NCI-H526 (cell line): ENCODE measurements at regions not wholly inside any gene's neighbourhood (a gene's known extent, or its start where the extent isn't known, plus 50 kb on each side); places are given as distances from the start of the nearest gene placed in this dataset.
"Not testable (repeated sequence)": the region's sequence is repeated elsewhere in the genome, so short reads cannot be mapped to it uniquely, and the experiment has no call there.

Experiments
- DNase-seq, 2 experiments: peaks; one replicate each; lab custom pipeline; 2025; lab: John Stamatoyannopoulos, UW

- no peak for DNase-seq
Observed at GRCh38 chr1:104309673-104310072, 560.0 kb downstream of the AMY1C start.

GRCh38 chr1:104315823-104316222 is 566.1 kb downstream of the AMY1C start:
- DNase-seq: no peak

DNA sequence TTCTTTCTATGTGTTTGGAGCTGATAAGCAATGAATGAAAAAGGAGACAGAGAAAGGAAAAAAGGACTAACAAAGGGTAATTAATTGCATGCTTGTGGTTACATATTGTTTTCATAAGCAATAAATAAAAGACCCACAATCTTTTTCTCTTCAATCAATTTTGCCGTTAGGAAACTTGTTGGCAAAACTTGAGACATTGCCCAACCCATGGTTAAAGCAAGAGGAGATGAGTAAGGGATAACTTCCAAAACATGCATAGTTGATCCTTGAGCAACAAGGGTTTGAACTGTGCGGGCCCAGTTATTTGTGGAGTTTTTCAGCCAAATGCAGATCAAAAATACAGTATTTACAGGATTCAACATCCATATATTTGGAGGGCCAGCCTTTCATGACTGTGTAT is 572.4 kb downstream of the AMY1C start:
- no peak for DNase-seq

DNA sequence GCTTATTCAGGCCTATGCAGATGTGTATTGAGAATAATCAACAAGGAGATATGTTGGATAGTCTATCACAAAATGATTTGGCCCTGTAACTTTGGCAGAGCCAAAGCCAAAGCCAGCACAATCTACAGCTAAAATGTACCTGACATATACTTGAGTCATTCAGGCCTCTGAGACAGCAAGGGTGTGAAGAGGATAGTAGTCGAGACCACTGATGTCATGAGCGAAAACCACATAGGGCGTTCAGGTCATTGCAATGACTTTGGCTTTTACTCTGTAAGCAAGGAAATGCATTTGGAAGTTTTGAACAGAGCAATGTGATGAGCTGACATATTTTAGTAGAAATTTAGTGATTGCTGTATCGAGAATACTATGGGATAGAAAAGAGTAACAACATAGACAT is 579.6 kb downstream of the AMY1C start:
- no peak for DNase-seq

GRCh38 chr1:104331763-104332162 is 582.1 kb downstream of the AMY1C start:
- no peak for DNase-seq

DNA sequence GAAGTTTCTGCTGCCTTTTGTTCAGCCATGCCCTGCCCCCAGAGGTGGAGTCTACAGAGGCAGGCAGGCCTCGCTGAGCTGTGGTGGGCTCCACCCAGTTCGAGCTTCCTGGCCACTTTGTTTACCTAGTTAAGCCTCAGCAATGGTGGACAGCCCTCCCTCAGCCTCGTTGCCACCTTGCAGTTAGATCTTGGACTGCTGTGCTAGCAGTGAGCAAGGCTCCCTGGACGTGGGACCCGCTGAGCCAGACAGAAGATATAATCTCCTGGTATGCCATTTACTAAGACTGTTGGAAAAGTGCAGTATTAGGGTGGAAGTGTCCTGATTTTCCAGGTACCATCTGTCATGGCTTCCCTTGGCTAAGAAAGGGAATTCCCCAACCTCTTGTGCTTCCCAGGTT is 588.2 kb downstream of the AMY1C start:
- not testable (repeated sequence) for DNase-seq

GRCh38 chr1:104341944-104342343 is 592.2 kb downstream of the AMY1C start:
- DNase-seq: no peak

GRCh38 chr1:104348277-104348676 is 598.6 kb downstream of the AMY1C start:
- no peak for DNase-seq

DNA sequence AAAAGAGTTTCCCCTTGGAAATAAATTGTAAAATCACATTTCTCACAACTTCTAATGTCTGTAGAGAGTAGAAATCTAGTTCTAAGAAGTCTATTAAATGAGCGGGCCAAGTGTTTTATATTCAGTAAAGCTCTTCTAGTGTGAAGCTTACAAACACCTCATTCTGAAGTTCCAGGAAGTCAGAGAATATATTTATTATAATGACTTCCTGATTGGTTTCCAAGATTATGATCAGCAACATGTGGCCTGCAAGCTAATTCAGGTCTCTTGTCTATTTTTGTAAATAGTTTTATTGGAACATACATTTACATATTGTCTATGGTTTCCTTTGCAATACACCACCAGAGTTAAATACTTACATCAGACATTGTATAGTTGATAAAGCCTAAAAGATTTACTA is 603.9 kb downstream of the AMY1C start:
- no peak for DNase-seq

DNA sequence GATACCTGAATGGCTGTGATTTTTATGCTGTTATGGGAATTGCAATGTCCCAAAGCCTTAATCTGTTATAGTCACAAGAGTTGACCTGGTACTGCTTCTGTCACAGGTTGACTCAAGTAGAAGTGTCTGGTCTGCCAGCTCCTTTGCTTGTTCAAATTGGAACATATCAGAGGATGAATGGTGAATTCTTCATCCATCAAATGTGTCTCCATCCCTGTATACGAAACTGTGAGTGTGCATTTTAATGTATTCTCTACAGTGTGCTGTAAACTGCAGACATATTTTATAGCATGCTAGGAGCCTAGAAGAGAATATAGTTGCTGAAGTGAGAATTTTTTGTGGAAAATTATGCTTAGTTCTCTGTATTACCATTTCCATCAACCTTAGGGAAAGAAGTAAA is 608.4 kb downstream of the AMY1C start:
- DNase-seq: no peak

GRCh38 chr1:104358621-104359020 is 608.9 kb downstream of the AMY1C start:
- no peak for DNase-seq

GRCh38 chr1:104378414-104378813 is 628.7 kb downstream of the AMY1C start:
- DNase-seq: no peak

DNA sequence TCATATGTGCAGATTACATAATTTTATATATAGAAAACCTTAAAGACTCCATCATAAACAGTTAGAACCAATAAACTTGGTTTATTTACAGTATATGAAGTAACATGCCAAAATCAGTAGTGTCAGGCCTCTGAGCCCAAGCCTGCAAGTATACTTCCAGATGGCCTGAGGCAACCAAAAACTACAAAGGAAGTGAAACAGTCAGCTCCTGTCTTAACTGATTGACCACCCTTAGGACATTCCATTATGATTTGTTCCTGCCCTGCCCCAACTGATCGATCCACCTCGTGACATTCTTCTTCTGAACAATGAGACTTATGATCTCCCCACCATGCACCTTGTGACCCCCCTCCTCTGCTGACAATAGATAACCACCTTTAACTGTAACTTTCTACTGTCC is 630.3 kb downstream of the AMY1C start:
- no peak for DNase-seq

- DNase-seq: no peak
Observed at GRCh38 chr1:104387716-104388508, 638.2 kb downstream of the AMY1C start.

GRCh38 chr1:104392552-104392951 is 642.9 kb downstream of the AMY1C start:
- no peak for DNase-seq

GRCh38 chr1:104402178-104402577 is 652.5 kb downstream of the AMY1C start:
- DNase-seq: no peak

GRCh38 chr1:104403883-104404282 is 654.2 kb downstream of the AMY1C start:
- DNase-seq: no peak

DNA sequence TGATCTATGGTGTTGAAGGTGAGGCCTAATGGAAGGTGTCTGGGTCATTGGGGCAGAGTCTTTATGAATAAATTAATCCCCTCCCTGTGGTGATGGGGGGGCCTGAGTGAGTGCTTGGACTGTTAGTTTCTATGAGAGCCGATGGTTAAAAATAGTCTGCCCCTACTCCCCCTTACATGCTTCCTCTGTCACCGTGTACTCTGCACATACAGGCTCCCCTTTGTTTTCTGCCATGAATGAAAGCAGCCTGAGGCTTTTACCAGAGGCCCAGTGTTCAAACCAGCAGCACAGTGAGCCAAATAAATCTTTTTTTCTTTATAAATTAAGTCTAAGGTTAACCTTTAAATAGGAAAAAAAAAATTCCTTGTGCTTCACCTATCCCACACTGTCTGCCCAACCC is 657.0 kb downstream of the AMY1C start:
- no peak for DNase-seq

GRCh38 chr1:104408268-104408667 is 658.6 kb downstream of the AMY1C start:
- DNase-seq: no peak

GRCh38 chr1:104435255-104435654 is 685.6 kb downstream of the AMY1C start:
- DNase-seq: no peak

DNA sequence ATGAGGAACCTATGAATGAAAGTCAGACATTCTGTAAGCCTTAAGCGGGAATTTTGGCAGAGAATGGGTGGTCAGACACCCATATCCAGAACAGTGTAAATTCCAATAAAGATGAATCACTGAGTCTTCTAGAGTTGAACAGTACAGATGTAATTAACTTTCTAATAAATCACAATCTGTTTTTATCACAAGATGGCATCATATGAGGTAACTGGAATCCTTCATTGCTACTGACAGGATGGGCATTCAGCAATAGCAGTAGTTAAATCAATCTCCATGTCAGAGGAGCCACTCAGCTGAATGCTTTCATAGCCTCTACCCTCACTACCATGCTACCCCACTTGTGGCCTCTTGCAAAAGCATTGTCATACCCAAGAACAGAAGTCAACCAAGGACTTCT is 690.3 kb downstream of the AMY1C start:
- no peak for DNase-seq

DNA sequence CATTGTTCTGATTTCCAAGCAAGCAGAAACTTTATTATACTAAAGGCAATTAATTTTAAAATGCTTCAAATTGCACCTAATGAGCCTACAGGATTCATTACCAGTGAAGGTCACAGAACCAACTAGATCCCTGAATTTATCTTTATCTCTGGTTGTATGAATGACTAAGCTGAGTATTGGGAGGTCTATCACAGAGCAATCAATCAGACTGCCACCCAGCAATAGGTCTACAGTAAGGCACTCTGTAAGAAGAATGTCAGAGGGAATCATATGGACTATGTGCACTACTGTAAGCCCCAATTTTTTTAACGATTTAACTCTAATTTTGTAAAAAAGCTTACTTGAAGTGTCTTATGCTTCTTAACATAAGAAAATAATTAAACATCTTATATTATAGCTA is 707.0 kb downstream of the AMY1C start:
- no peak for DNase-seq

- DNase-seq: no peak
Observed at GRCh38 chr1:104459886-104460285, 710.2 kb downstream of the AMY1C start.

DNA sequence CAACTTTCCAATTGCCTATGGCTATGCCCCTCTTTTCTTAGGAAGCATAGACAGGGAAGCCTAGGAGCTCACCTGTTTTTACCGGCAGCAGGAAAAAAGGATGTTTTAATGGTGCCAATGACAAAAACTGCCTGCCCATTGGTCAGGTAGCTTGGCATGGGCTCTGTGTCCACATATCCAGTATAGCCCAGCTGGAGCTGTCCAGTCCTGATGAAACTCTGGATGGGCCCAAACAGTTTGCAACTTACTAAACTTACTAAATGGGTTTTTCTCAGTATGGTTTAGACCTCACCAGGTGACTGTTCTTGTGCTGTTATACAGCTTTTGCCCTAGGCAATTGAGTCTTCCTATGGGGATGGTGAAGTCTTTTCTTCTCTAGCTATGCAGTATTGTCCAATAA is 711.2 kb downstream of the AMY1C start:
- DNase-seq: no peak
